Gastrocnemius medialis (tissue), 4 donors: ENCODE measurements at regions not wholly inside any gene's neighbourhood (a gene's known extent, or its start where the extent isn't known, plus 50 kb on each side); places are given as distances from the start of the nearest gene placed in this dataset.

Experiments
- ATAC-seq, 2 donors: fragments of 150-250 bp; one replicate each; pipeline ENCODE4 v1.9.1; 2016
- DNase-seq, 2 donors: peaks; one replicate each; pipeline ENCODE4 v3.0.0-alpha.2; 2019
- H3K27ac ChIP-seq, 4 donors: fragments of 200-600 bp; sonication (generic); 1 replicate in 1 of 4; 2 replicates in 3 of 4; pipeline ENCODE4 v1.5.1; 2016 to 2018; ENCODE audit warnings: mild to moderate bottlenecking in 2 of 4, moderate library complexity in 1 of 4
- H3K27me3 ChIP-seq, 3 donors: fragments of 200-600 bp; sonication (generic) in 2 of 3; 1 replicate in 1 of 3; 2 replicates in 2 of 3; pipeline versions ENCODE4 v1.5.1 to v1.6.0; 2016 to 2019; ENCODE audit warnings: mild to moderate bottlenecking in 1 of 3, moderate library complexity in 1 of 3
- H3K36me3 ChIP-seq, 2 donors: fragments of 200-600 bp; sonication (generic) in 1 of 2; one replicate each; pipeline ENCODE4 v1.5.1; 2017 to 2018
- H3K4me1 ChIP-seq, 2 donors: fragments of 200-600 bp; sonication (generic) in 1 of 2; one replicate each; pipeline ENCODE4 v1.5.1; 2016 to 2017; ENCODE audit warnings: mild to moderate bottlenecking in 2 of 2
- H3K4me3 ChIP-seq, 4 donors: fragments of 200-600 bp; sonication (generic) in 3 of 4; 1 replicate in 1 of 4; 2 replicates in 3 of 4; pipeline ENCODE4 v1.5.1; 2016 to 2019; ENCODE audit warnings: mild to moderate bottlenecking in 2 of 4
- H3K9me3 ChIP-seq, 3 donors: fragments of 200-600 bp; sonication (generic) in 2 of 3; 1 replicate in 1 of 3; 2 replicates in 2 of 3; pipeline ENCODE4 v1.5.1; 2016 to 2019
- CTCF ChIP-seq, 5 experiments: fragments of 450-650 bp in 3 of 5; fragments of 200-600 bp in 2 of 5; sonication (generic) in 2 of 5; IDR thresholded peaks in 4 of 5; conservative IDR thresholded peaks in 1 of 5; 1 replicate in 4 of 5; 2 replicates in 1 of 5; pipeline ENCODE4 v1.5.1; 2016 to 2019; ENCODE audit warnings: antibody characterized with exemption in 5 of 5, mild to moderate bottlenecking in 3 of 5, moderate library complexity in 3 of 5
- POLR2A ChIP-seq, 2 donors: fragments of 450-650 bp; IDR thresholded peaks; one replicate each; pipeline ENCODE4 v1.6.1; 2017; ENCODE audit warnings: antibody characterized with exemption in 2 of 2, mild to moderate bottlenecking in 2 of 2, moderate library complexity in 2 of 2
- in situ Hi-C, 4 donors: fragments of 200-750 bp; cut with MboI; loops; one replicate each; pipeline versions ENCODE4 v1.15.0 to v1.8.0; 2017; ENCODE audit warnings: low sequenced_read_pairs in 4 of 4
- intact Hi-C: fragments of 100-400 bp; cut with DNase I; formaldehyde crosslinking; loops from one replicate; pipeline ENCODE4 v1.15.1; 2023; ENCODE audit warnings: low total_unique reads

- no peak overlapping the region for H3K4me3 ChIP-seq
- in situ Hi-C loops: no loop called here
- no peak overlapping the region for H3K27ac ChIP-seq
- H3K9me3 ChIP-seq: no peaks in the 10 kb centered on the region
- no peak for TF ChIP-seq CTCF (IDR thresholded peaks at IDR 0.05 in 4 of 5, conservative IDR thresholded peaks at IDR 0.05 in 1 of 5)
- no peak for TF ChIP-seq POLR2A (IDR thresholded peaks at IDR 0.05)
- no peaks in the 10 kb centered on the region for H3K36me3 ChIP-seq
- DNase-seq: no peak
- no peaks in the 10 kb centered on the region for H3K27me3 ChIP-seq
- H3K4me1 ChIP-seq: no peaks in the 10 kb centered on the region
- intact Hi-C loops: no loop called here
- ATAC-seq: no peak
Observed at GRCh38 chr20:22426772-22427171, 157.6 kb downstream of the FOXA2 start.

GRCh38 chr20:22425344-22426295, 158.8 kb downstream of the FOXA2 start:
- Histone ChIP-seq H3K4me3 (no peak overlapping the region), H3K4me1 (no peaks in the 10 kb centered on the region), H3K27me3 (no peaks in the 10 kb centered on the region), H3K27ac (no peak overlapping the region), H3K9me3 (no peaks in the 10 kb centered on the region), H3K36me3 (no peaks in the 10 kb centered on the region)
- in situ Hi-C loops (no loop called here), intact Hi-C loops (no loop called here)
- TF ChIP-seq POLR2A (IDR thresholded peaks at IDR 0.05) (no peak), CTCF (IDR thresholded peaks at IDR 0.05 in 4 of 5, conservative IDR thresholded peaks at IDR 0.05 in 1 of 5) (no peak)
- DNase-seq (no peak), ATAC-seq (no peak)

- no peak overlapping the region for H3K4me3 ChIP-seq
- intact Hi-C loops: no loop called here
Observed at GRCh38 chr20:22423190-22423832, 161.1 kb downstream of the FOXA2 start.

GRCh38 chr20:22420116-22420598, 164.2 kb downstream of the FOXA2 start:
- DNase-seq (no peak), ATAC-seq (no peak)
- no peaks in the 10 kb centered on the region for H3K4me1 ChIP-seq
- in situ Hi-C loops: no loop called here
- TF ChIP-seq POLR2A (IDR thresholded peaks at IDR 0.05) (no peak), CTCF (IDR thresholded peaks at IDR 0.05 in 4 of 5, conservative IDR thresholded peaks at IDR 0.05 in 1 of 5) (no peak)
- H3K27ac ChIP-seq: no peak overlapping the region
- intact Hi-C loops: no loop called here
- no peak overlapping the region for H3K4me3 ChIP-seq
- H3K36me3 ChIP-seq: no peaks in the 10 kb centered on the region
- H3K9me3 ChIP-seq: no peaks in the 10 kb centered on the region
- no peaks in the 10 kb centered on the region for H3K27me3 ChIP-seq

More at GRCh38 chr20:22423190-22423832, 161.1 kb downstream of the FOXA2 start:
- H3K36me3 ChIP-seq: no peaks in the 10 kb centered on the region
- H3K9me3 ChIP-seq: no peaks in the 10 kb centered on the region
- no peaks in the 10 kb centered on the region for H3K4me1 ChIP-seq
- no peak for ATAC-seq
- no peak for DNase-seq
- in situ Hi-C loops: no loop called here
- H3K27ac ChIP-seq: no peak overlapping the region
- H3K27me3 ChIP-seq: no peaks in the 10 kb centered on the region
- TF ChIP-seq POLR2A (IDR thresholded peaks at IDR 0.05): no peak
- TF ChIP-seq CTCF (IDR thresholded peaks at IDR 0.05 in 4 of 5, conservative IDR thresholded peaks at IDR 0.05 in 1 of 5): no peak
